Activated CD8-positive, alpha-beta memory T cell treated with anti-CD3 and anti-CD28 coated beads for 48 hours (primary cell): ENCODE measurements at regions not wholly inside any gene's neighbourhood (a gene's known extent, or its start where the extent isn't known, plus 50 kb on each side); places are given as distances from the start of the nearest gene placed in this dataset.

Source experiments
- DNase-seq, 3 experiments: peaks; one replicate each; pipeline ENCODE4 v3.0.0-alpha.2; 2020; ENCODE audit warnings: low read depth in 2 of 3, low spot score in 2 of 3

GRCh38 chr5:4901305-4901811, 238.8 kb upstream of the ADAMTS16 start:
- no peak for DNase-seq

GRCh38 chr5:4901924-4902323, 238.2 kb upstream of the ADAMTS16 start:
- DNase-seq, result no peak

GRCh38 chr5:4905674-4906520, 234.2 kb upstream of the ADAMTS16 start:
- no peak for DNase-seq

- no peak for DNase-seq
Observed at GRCh38 chr5:4906786-4907185, 233.3 kb upstream of the ADAMTS16 start.

GRCh38 chr5:4907571-4907970, 232.6 kb upstream of the ADAMTS16 start:
- no peak for DNase-seq

GRCh38 chr5:4909086-4909485, 231.0 kb upstream of the ADAMTS16 start:
- no peak for DNase-seq

GRCh38 chr5:4911646-4912403, 228.3 kb upstream of the ADAMTS16 start:
- no peak for DNase-seq

- DNase-seq, result no peak
Observed at GRCh38 chr5:4921929-4922328, 218.2 kb upstream of the ADAMTS16 start.

- DNase-seq, result no peak
Observed at GRCh38 chr5:4924577-4924976, 215.6 kb upstream of the ADAMTS16 start.

GRCh38 chr5:4927097-4927496, 213.0 kb upstream of the ADAMTS16 start:
- no peak for DNase-seq

GRCh38 chr5:4928409-4928808, 211.7 kb upstream of the ADAMTS16 start:
- DNase-seq, result no peak

GRCh38 chr5:4929092-4929655, 211.0 kb upstream of the ADAMTS16 start:
- DNase-seq, result no peak

- DNase-seq, result no peak
Observed at GRCh38 chr5:4939042-4939781, 200.9 kb upstream of the ADAMTS16 start.

GRCh38 chr5:4941161-4941560, 199.0 kb upstream of the ADAMTS16 start:
- DNase-seq, result no peak

- DNase-seq, result peak in 1 of 3 experiments; percentile 7
Observed at GRCh38 chr5:4941957-4942830, 197.9 kb upstream of the ADAMTS16 start.

GRCh38 chr5:4942831-4943178, 197.3 kb upstream of the ADAMTS16 start:
- no peak for DNase-seq

GRCh38 chr5:4945296-4945695, 194.8 kb upstream of the ADAMTS16 start:
- no peak for DNase-seq

GRCh38 chr5:4947106-4947505, 193.0 kb upstream of the ADAMTS16 start:
- DNase-seq, result no peak

- DNase-seq, result no peak
Observed at GRCh38 chr5:4947893-4948536, 192.1 kb upstream of the ADAMTS16 start.

- no peak for DNase-seq
Observed at GRCh38 chr5:4949108-4949507, 191.0 kb upstream of the ADAMTS16 start.
